GM18511 (cell line): ENCODE measurements at regions not wholly inside any gene's neighbourhood (a gene's known extent, or its start where the extent isn't known, plus 50 kb on each side); places are given as distances from the start of the nearest gene placed in this dataset.
"Not testable (repeated sequence)": the region's sequence is repeated elsewhere in the genome, so short reads cannot be mapped to it uniquely, and the experiment has no call there.

Experiments used
- ATAC-seq: cut with Tn5 transposase; IDR thresholded peaks from one replicate; pipeline ENCODE4 v1.9.1; 2021; ENCODE audit warnings: mild to moderate bottlenecking, moderate library complexity; ENCODE audit not compliant: unreplicated experiment

GRCh38 chr2:184394642-184395041, 203.7 kb upstream of the ZNF804A start:
- ATAC-seq: no peak

DNA sequence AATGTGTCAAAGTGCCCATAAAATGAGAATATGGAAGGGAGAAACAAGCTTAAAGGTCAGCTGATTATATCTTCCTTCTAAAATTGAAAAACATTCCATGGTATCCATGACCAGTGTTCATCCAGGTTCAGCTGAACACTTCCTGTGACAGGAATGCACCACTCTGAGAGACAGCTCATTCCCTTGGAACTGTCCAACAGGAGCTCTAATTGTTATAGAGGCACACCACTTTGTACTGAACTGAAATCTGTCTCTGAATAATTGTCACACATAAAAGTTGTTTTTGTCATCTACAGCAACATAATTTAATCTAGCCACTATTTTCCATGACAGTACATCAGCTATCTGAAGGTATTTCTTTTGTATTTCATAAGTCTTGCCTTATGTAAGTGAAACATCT, 195.9 kb upstream of the ZNF804A start:
- ATAC-seq: no peak

DNA sequence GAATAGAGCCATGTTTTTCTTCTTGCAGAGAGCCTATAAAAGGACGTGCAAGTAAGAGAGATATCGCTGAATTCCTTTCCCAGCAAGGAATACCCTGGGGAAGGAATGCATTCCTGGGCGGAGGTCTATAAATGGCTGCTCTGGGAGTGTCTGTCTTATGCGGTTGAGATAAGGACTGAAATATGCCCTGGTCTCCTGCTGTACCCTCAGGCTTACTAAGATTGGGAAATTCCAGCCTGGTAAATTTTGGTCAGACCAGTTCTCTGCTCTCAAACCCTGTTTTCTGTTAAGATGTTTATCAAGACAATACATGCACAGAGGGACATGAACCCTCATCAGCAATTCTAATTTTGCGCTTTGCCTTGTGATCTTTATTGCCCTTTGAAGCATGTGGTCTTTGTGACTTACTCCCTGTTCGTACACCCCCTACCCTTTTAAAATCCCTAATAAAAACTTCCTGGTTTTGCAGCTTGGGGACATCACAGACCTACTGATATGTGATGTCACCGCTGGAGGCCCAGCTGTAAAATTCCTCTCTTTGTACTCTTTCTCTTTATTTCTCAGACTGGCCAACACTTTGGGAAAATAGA, 191.2 kb upstream of the ZNF804A start:
- ATAC-seq: not testable (repeated sequence)

GRCh38 chr2:184410160-184410559, 188.2 kb upstream of the ZNF804A start:
- no peak for ATAC-seq

GRCh38 chr2:184413221-184413620, 185.1 kb upstream of the ZNF804A start:
- ATAC-seq: no peak

DNA sequence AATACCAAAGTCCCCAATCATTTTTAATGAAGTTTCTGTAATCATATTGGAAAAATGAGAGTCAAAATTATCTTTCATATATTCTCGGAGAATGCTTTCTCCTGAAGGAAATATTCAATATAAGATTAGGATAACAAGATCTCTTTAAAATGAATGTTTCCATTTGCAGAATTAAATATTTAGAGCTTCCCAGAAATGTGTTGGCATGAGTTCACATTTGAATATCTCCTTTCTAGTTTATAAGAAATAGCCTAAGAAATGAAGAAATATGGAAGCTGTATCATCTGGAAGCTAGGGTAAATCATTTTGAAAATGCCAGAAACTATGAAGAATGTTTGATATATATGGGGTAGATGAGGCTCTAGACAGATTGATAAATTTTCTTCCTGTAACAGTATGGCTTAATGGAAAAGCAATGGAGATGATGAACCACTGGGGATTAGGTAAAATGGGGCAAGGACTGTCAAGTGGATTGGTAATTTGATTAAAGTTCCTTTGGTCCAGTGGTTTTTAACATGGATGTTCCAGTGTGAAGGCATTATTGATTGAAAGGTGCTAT, 184.6 kb upstream of the ZNF804A start:
- no peak for ATAC-seq

- ATAC-seq: no peak
These were observed 182.0 kb upstream of the ZNF804A start for GRCh38 chr2:184416146-184416913.

GRCh38 chr2:184419744-184420143, 178.6 kb upstream of the ZNF804A start:
- ATAC-seq: no peak

DNA sequence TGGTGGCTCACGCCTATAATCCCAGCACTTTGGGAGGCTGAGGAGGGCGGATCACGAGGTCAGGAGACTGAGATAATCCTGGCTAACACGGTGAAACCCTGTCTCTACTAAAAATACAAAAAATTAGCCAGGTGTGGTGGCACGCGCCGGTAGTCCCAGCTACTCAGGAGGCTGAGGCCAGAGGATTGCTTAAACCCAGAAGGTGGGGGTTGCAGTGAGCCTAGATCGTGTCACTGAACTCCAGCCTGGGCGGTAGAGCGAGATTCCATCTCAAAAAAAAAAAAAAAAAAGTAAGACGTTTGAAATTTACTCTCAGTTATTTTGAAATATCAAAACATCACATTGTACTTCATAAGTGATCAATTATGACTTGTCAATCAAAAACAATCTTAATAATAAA, 176.9 kb upstream of the ZNF804A start:
- not testable (repeated sequence) for ATAC-seq

DNA sequence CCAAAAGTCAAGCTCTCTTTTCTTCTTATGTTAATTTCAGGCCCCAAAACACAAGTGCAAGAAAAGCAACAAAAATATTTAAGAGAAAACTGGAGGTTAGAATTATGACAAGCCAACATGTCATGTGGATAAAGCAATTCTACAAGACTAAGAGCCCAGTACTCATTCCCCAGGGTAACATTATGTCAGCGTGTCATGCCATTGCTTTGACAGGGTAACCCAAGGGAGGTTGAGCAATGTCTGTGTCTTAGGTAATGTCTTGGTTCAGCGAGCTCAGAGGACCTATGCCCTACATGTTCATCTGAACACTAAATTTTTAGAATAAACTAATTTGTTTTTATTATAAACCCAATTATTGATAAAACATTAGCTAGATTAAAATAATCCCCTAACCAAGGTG, 173.2 kb upstream of the ZNF804A start:
- ATAC-seq: peak; percentile 47

- ATAC-seq: peak; percentile 96
These were observed 154.1 kb upstream of the ZNF804A start for GRCh38 chr2:184444217-184444616.

GRCh38 chr2:184444623-184445223, 153.6 kb upstream of the ZNF804A start:
- peak; percentile 42 for ATAC-seq

GRCh38 chr2:184449760-184450159, 148.6 kb upstream of the ZNF804A start:
- no peak for ATAC-seq

DNA sequence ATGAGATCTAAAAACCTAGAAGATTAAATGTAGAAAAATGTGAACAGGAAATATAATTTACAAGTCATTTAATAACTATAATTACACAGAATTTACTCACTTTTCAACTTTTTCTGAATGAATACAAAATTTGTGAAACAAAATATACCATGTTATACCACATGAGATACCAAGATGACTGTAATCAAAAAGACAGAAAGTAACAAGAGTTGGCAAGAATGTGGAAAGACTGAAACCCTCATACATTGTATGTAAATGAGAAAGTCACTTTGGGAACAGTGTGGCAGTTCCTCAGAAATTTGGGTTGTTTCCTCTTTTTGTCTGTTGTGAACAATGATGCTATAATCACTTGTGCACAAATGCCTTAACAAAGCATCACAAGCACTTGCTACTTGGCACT, 145.4 kb upstream of the ZNF804A start:
- ATAC-seq: peak; percentile 52

GRCh38 chr2:184455624-184456023, 142.7 kb upstream of the ZNF804A start:
- ATAC-seq: no peak

GRCh38 chr2:184456693-184457092, 141.6 kb upstream of the ZNF804A start:
- ATAC-seq: not testable (repeated sequence)

GRCh38 chr2:184463102-184463865, 135.0 kb upstream of the ZNF804A start:
- peak; percentile 45 for ATAC-seq

DNA sequence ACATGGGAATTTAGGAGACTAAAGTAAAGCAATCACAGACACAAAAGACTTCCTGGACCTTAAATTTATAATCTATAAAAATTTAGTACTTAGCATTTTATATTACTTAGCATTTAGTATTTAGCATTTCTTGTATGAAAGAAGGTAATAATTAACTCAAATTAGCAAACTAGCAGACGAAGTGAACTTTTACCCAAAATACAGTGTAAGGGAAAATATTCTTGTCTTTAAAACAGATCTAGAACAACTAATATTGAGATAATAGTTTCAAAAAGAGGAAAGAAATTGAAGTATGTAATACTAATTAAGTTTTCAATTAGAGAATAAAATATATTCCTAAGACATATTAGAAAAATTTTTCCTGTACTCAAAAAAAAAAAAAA, 134.5 kb upstream of the ZNF804A start:
- no peak for ATAC-seq

- no peak for ATAC-seq
These were observed 129.5 kb upstream of the ZNF804A start for GRCh38 chr2:184468826-184469225.

DNA sequence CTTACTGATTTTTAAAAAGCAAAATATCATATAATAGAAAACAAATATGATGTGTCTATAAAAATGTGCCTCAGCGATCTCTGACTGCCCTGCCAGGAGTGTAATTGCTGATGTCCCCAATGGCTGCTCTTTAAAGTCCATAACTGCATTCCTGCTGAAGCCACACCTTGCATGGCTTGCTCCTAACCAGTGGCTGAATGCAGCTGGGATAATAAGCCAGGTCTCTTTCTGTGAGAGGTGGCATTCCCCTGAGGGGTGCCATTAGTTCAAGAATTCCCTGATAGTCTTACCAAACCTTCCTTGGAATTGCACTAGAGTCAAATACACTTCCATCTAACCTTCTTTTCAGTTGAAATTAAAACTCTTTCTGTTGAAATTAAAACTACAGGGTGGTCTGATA, 125.8 kb upstream of the ZNF804A start:
- ATAC-seq: no peak

GRCh38 chr2:184481865-184482264, 116.5 kb upstream of the ZNF804A start:
- no peak for ATAC-seq
